ENCODE measurements at regions not wholly inside any gene's neighbourhood (a gene's known extent, or its start where the extent isn't known, plus 50 kb on each side); places are given as distances from the start of the nearest gene placed in this dataset.

DNA sequence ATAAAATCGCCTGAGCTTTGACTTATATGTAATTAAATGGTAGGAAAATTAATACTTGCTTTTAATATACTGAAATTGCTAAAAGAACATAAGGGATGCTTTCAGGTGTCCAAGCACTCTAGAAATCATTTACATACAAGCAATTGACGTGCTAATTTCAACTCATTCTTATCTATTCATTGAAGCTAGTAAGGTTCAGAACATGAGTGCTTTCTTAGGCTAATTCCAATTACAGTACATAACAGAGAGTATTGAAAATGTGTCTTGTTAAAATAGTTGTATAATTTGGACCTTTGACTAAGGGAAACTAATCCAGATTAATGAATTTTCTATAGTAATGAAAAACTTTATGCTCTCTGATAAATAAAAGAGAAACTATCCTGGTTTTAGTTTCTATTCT is 1016.4 kb upstream of the TYRP1 start:
- no peak overlapping the region for H4K5ac ChIP-seq (ENCODE audit: low read depth, low read length)
- TF ChIP-seq, protein P1, sequence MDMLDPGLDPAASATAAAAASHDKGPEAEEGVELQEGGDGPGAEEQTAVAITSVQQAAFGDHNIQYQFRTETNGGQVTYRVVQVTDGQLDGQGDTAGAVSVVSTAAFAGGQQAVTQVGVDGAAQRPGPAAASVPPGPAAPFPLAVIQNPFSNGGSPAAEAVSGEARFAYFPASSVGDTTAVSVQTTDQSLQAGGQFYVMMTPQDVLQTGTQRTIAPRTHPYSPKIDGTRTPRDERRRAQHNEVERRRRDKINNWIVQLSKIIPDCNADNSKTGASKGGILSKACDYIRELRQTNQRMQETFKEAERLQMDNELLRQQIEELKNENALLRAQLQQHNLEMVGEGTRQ (IDR thresholded peaks at IDR 0.05; ENCODE audit: low read depth, low read length) = no peak
- TF ChIP-seq MAZ (IDR thresholded peaks at IDR 0.05; ENCODE audit: borderline replicate concordance, low read depth, low read length) (no peak), MAFK (IDR thresholded peaks at IDR 0.05; ENCODE audit: low read depth, low read length) (no peak), POLR2A (IDR thresholded peaks at IDR 0.05; ENCODE audit: low read depth, low read length) (no peak), CEBPB (IDR thresholded peaks at IDR 0.05; ENCODE audit: low read depth, low read length) (no peak), NFE2L2 (IDR thresholded peaks at IDR 0.05; ENCODE audit: low read depth, low read length) (no peak), FOS (IDR thresholded peaks at IDR 0.05; ENCODE audit: low read depth, low read length) (no peak), CHD1 (IDR thresholded peaks at IDR 0.05; ENCODE audit: low read depth, low read length) (no peak), RCOR1 (IDR thresholded peaks at IDR 0.05; ENCODE audit: insufficient replicate concordance, low read length) (no peak), MXI1 (IDR thresholded peaks at IDR 0.05; ENCODE audit: borderline replicate concordance, low read depth, low read length) (no peak), RAD21 (IDR thresholded peaks at IDR 0.05; ENCODE audit: low read length) (no peak), BHLHE40 (IDR thresholded peaks at IDR 0.05; ENCODE audit: low read depth, low read length) (no peak), SMC3 (IDR thresholded peaks at IDR 0.05; ENCODE audit: low read depth, low read length) (no peak), RFX5 (IDR thresholded peaks at IDR 0.05; ENCODE audit: low read depth, low read length) (no peak)
- TF ChIP-seq, protein P2, sequence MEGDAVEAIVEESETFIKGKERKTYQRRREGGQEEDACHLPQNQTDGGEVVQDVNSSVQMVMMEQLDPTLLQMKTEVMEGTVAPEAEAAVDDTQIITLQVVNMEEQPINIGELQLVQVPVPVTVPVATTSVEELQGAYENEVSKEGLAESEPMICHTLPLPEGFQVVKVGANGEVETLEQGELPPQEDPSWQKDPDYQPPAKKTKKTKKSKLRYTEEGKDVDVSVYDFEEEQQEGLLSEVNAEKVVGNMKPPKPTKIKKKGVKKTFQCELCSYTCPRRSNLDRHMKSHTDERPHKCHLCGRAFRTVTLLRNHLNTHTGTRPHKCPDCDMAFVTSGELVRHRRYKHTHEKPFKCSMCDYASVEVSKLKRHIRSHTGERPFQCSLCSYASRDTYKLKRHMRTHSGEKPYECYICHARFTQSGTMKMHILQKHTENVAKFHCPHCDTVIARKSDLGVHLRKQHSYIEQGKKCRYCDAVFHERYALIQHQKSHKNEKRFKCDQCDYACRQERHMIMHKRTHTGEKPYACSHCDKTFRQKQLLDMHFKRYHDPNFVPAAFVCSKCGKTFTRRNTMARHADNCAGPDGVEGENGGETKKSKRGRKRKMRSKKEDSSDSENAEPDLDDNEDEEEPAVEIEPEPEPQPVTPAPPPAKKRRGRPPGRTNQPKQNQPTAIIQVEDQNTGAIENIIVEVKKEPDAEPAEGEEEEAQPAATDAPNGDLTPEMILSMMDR (conservative IDR thresholded peaks at IDR 0.05; ENCODE audit: low read depth, low read length) = no peak
- TF ChIP-seq, protein P3, sequence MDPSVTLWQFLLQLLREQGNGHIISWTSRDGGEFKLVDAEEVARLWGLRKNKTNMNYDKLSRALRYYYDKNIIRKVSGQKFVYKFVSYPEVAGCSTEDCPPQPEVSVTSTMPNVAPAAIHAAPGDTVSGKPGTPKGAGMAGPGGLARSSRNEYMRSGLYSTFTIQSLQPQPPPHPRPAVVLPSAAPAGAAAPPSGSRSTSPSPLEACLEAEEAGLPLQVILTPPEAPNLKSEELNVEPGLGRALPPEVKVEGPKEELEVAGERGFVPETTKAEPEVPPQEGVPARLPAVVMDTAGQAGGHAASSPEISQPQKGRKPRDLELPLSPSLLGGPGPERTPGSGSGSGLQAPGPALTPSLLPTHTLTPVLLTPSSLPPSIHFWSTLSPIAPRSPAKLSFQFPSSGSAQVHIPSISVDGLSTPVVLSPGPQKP (IDR thresholded peaks at IDR 0.05; ENCODE audit: borderline replicate concordance, low read depth, low read length) = no peak
- H3K27ac ChIP-seq (ENCODE audit: insufficient read depth, low read length) = no peak overlapping the region
- H2AK9ac ChIP-seq (replicated peaks; ENCODE audit: low read depth, low read length, poor library complexity) = no peak overlapping the region
- no peak overlapping the region for H3K14ac ChIP-seq (replicated peaks; ENCODE audit: low read depth, low read length)
- no peak overlapping the region for H2BK5ac ChIP-seq (ENCODE audit: low read depth, low read length, poor library complexity, severe bottlenecking)
- H3K18ac ChIP-seq (ENCODE audit: low read depth, low read length) = no peak overlapping the region
- no peak overlapping the region for H3K4ac ChIP-seq (ENCODE audit: low read depth, low read length)
- H3K4me1 ChIP-seq (ENCODE audit: control insufficient read depth, insufficient read depth, low read length) = no peaks in the 10 kb centered on the region
- ChIA-PET POLR2A (ENCODE audit: unreplicated experiment) (no interaction called here), CTCF (no interaction called here)
- no peak overlapping the region for H3K4me3 ChIP-seq (ENCODE audit: insufficient read depth, low read depth, low read length)
- H3K4me2 ChIP-seq (ENCODE audit: low read depth, low read length) = no peak overlapping the region
- in situ Hi-C loops (cut with MboI; ENCODE audit: low sequenced_read_pairs) (no loop called here), intact Hi-C loops (cut with micrococcal nuclease) (no loop called here), dilution Hi-C loops (cut with HindIII; ENCODE audit: low sequenced_read_pairs, unreplicated experiment) (no loop called here)
- H3K9me1 ChIP-seq (ENCODE audit: insufficient read depth, low read length) = no peaks in the 10 kb centered on the region
- H4K91ac ChIP-seq (ENCODE audit: insufficient read depth, low read depth, low read length) = no peak overlapping the region
- no peak overlapping the region for H2AK5ac ChIP-seq (ENCODE audit: low read depth, low read length)
- no peak overlapping the region for H2BK15ac ChIP-seq (ENCODE audit: low read depth, low read length)
- no peak overlapping the region for H4K8ac ChIP-seq (ENCODE audit: low read depth in 2 of 2, low read length in 2 of 2)
- no peak overlapping the region for H3K23ac ChIP-seq (ENCODE audit: low read depth, low read length)
- H4K20me1 ChIP-seq (ENCODE audit: insufficient read depth, low read length) = no peaks in the 10 kb centered on the region
- no peaks in the 10 kb centered on the region for H3K79me1 ChIP-seq (ENCODE audit: low read depth in 1 of 2, low read length in 2 of 2)
- no peak overlapping the region for H2AFZ ChIP-seq (replicated peaks; ENCODE audit: low read length, poor library complexity)
- H2BK20ac ChIP-seq (ENCODE audit: low read depth, low read length) = no peak overlapping the region
- no peaks in the 10 kb centered on the region for H3K27me3 ChIP-seq (ENCODE audit: control insufficient read depth, insufficient read depth, low read length)
- no TSS peak for BruUV-seq (replicated peaks)
- H3K36me3 ChIP-seq (ENCODE audit: control insufficient read depth, insufficient read depth, low read length) = no peaks in the 10 kb centered on the region
- no peak for DNase-seq
- no peak overlapping the region for H2BK120ac ChIP-seq (ENCODE audit: low read depth, low read length)
- 0 out of 2 replicates have a peak, but pooled peaks cover 3% of the 10 kb centered on the region for H3K9me3 ChIP-seq (ENCODE audit: control insufficient read depth, insufficient read depth, low read length)
- H3K9ac ChIP-seq (ENCODE audit: low read depth, low read length) = no peak overlapping the region
- WGBS, 2 experiments (ENCODE audit: extremely low coverage in 2 of 2, insufficient read length in 1 of 2) = no CpG with 5 or more reads among the region's 2 CpGs
- H3K56ac ChIP-seq (ENCODE audit: extremely low read depth, insufficient read depth, low read length) = no peak overlapping the region
- no peak for ATAC-seq (ENCODE audit: low read depth)

Measured in IMR-90 (cell line).